ENCODE measurements at regions not wholly inside any gene's neighbourhood (a gene's known extent, or its start where the extent isn't known, plus 50 kb on each side); places are given as distances from the start of the nearest gene placed in this dataset.
"Not testable (repeated sequence)": the region's sequence is repeated elsewhere in the genome, so short reads cannot be mapped to it uniquely, and the experiment has no call there.

DNA sequence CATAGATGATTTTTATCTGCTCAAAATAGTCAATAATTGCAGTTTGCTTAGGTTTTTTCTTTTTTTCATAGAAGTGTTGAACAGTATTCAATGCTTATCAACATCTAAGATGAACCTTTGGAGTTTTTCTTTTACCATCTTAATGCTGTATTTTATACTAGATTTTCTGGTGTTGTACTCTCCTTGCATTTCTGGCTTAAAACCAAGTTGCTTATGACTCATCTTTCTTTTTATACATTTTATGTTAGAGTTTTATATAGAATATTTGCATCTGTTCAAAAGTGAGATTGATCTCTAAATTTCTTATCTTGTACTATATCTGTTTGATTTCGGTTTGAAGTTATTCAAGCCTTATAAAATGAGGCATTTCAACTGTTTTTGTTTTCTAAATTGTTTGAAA is 232.5 kb downstream of the RFPL4B start:
- no peak for DNase-seq (ENCODE audit: low spot score)

DNA sequence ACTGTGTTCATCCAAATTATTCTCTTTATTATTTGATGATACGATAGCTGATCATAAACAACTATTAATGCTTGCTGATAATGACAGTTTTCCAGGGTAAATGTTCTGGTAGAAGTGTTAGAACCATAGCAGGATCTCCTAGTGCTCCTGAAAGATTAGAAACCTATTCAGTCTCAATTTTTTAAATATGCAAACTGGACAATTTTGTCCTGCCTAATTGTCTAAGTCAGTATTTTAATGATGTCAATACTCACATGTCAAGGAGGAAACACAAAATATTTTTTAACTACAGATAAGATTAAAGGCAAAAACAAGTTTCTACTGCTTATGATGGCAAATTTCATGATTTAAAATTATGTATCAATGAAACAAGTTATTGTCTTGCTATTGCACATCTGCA is 233.9 kb downstream of the RFPL4B start:
- DNase-seq (ENCODE audit: low spot score), result no peak

DNA sequence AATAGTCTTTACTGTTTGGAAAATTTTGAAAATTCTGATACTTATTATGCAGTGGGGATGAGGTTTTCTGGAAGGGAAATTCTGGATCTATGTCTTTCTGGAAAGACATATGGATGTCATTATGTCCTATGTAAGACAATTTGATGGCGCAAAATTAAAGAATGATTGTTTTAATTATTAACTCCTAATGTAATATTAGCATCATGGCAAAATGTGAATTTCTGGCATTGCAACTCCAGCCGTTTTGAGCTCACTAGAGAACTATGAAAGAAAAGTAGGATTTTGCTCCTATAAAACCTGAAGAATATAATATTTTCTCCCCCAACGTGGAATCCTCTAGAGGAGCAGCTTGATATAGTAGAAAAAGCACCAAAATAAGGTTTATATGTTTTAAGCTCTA is 243.2 kb downstream of the RFPL4B start:
- DNase-seq (ENCODE audit: low spot score), result no peak

DNA sequence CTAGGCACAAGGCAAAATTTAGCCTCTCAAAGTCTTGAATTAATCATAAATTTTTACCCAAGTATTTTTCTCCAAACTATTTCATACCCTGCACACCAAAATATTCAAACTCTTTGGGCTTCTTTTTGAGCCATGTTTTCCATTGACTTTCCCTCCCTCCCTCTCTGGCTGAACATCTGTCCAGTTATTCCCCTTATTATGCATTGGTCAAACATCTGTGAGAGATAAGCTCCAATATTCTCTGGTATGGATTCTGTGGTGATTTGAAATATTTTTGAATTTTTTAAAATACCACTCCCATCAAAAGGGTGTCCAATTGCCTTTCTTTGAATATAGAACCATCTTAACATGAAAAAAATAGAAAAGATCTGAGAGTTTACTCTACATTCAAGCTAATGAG is 244.2 kb downstream of the RFPL4B start:
- no peak for DNase-seq (ENCODE audit: low spot score)

DNA sequence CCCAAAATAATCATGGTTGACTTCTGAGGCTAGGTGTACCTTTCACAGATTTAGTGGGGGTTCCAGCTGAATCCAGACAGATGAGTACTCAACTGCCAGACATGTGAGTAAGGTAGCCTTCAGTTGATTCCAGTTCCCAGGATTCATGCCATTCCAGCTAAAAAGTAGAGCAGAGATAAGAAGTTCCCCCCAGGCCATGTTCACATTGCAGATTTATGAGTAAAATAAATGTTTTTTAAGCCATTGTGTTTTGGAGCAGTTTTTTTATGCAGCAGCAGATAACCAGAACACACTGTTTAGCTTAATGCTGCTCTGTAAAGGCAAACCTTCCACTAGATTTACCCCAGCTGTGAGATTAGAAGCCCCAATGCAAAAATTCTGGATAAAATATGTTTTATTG is 245.0 kb downstream of the RFPL4B start:
- DNase-seq (ENCODE audit: low spot score), result no peak

DNA sequence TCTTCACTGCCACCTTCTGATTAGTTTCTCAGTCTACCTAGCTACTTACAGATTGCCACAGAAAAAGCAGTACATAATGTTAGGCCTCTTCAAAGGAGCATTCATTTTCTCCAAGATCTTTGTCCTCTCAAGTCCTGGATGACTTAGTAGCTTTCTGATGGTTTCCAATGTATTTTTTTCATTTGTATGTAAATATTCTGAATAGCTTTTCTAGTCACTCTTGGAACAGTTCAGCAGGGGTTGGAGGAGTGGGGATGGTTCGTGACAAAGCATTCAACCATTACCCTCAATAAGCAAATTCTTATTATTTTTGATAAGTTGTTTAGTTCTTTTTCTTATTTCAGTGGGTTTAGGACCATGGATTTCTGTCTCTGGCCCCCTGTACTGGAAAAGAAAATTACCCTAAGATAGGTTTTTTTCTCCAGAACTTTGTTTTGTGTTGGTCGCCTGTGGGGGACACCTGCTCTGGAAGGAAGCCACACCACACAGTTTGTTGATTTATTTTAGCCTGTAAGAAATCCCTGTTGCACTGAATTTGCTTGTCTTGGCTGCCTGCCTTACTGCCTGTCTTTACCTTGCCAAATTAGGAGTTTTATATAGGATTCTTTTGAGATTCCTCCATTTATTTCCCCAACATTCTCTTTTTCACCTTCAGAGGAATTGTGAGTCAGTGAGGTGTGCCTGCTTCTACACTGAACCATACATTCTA is 247.9 kb downstream of the RFPL4B start:
- no peak for DNase-seq (ENCODE audit: low spot score)

DNA sequence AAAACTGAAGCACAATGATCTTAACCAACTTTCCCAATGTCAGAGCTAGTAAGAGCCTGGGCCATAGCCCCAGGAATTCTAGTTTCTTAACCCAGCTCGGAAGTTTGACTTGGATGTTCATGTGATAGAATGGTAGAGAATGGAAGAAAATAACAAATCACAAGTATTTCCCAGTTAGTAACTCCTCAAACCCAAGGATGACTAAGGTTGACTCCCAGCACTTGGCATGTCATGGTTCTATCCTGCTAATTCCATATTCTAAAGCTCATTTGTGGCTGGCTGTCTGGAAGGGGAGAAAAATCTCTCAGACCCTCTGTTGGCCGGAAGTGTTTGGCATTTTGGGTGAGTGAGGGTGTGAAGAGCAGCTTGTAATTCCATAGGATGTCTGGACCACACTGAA is 248.7 kb downstream of the RFPL4B start:
- DNase-seq (ENCODE audit: low spot score), result no peak

DNA sequence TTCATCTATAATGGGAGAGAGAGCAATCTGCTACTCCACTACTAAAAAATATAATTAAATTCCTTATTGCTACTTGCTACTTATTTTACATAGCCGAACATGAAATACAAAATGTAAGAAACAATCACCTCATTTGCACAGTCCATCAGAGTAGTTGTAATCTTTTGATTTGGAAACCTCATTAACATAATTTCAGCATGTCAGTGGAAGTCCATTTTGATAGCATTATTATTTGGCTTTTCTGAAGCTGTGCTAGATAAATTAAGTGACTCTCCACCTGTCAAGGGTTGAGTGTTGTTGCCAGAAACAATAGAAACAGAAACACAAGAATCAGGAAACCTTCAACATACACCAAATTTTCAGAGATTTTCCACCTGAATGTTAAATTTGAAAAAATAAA is 250.0 kb downstream of the RFPL4B start:
- no peak for DNase-seq (ENCODE audit: low spot score)

DNA sequence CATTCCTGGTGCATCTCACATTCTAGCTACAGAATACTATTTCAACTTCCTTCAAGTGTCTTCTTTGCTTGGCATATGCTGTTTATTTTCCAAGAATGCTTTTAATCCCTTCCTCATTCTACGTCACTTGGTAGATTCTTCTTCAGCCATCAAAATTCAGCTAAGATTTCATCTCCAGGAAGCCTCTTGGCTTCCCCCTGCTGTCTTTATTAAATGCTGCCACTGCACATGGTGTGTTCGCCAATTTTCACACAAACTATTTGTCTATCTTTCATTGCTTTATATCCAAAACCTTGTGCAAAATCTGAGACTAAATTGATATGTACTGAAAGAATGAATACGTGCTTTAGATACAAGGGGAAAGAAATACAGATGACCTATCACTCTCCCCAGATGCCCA is 253.0 kb downstream of the RFPL4B start:
- no peak for DNase-seq (ENCODE audit: low spot score)

DNA sequence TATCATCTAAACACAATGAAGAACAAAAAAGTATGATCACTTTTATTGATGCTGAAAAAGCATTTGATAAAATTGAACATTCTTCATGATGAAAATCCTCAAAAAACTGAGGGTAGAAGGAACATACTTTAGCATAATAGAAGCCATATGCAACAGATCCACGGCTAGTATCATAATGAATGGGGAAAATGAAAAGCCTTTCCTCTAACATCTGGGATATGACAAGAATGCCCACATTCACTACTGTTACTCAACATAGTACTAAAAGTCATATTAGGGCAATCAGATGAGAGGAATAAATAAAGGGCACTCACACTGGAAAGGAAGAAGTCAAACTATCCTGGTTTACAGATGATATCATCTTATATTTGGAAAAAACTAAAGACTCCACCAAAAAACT is 256.6 kb downstream of the RFPL4B start:
- no peak for DNase-seq (ENCODE audit: low spot score)

DNA sequence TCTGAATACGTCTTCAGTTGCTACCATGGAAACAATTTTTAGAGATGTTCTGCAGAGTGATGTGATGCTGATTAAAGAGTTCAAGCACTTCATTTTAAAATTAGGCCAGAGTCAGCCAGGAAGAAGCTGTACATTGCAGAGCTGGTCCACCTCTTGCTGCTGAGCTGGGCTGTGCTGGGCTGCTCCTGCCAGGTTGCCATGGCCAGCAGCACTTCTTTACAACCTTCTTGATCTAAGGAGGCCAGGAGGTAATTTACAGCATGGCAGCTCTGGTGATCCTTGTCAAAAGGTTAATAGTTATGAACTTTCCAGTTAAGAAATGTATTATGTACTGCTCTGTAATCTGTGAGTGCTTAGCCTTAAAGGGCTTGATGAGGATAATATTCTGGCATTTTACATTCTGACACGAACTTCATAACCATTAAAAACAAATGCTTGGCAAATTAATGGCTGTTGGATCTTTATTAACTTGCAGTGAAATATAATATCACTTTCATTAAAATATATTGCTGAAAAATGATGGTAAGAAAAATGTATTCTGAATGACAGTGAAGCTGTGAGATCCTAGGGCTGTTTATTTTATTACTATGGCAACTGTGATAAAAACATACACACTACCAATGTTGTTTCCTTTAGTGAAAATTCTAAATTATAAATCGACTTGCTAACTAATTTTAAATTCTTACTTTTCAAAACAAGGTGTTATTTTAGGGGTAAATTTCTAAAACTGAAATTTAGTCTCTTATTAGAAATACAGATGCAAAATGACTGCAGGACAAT is 259.7 kb downstream of the RFPL4B start:
- no peak for DNase-seq (ENCODE audit: low spot score)

DNA sequence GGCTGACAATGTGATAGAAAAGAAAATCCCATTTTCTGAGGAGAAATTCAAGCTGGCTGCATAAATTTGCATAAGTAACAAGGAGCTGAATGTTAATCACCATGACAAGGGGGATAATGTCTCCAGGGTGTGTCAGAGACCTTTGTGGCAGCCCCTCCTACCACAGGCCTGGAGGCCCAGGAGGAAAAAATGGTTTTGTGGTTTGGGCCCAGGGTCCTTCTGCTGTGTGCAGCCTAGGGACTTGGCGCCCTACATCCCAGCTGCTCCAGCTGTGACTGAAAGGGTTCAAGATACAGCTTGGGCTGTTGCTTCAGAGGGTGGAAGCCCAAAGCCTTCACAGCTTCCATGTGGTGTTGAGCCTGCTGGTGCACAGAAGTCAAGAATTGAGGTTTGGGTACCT is 261.8 kb downstream of the RFPL4B start:
- DNase-seq (ENCODE audit: low spot score), result not testable (repeated sequence)

DNA sequence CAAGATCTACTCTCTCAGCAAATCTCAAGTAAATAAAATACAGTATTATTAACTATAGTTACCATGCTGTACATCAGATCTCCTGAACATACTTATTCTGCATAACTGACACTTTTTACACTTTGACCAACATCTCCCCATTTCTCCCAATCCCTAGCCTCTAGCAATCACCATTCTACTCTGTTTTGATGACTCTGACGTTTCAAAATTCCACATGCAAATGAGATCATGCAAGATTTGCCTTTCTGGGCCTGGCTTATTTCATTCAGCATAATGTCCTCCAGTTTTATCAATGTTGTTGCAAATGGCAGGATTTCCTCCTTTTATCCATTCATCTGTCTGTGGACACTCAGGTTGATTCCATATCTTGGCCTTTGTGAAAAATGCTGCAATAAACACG is 266.3 kb downstream of the RFPL4B start:
- no peak for DNase-seq (ENCODE audit: low spot score)

DNA sequence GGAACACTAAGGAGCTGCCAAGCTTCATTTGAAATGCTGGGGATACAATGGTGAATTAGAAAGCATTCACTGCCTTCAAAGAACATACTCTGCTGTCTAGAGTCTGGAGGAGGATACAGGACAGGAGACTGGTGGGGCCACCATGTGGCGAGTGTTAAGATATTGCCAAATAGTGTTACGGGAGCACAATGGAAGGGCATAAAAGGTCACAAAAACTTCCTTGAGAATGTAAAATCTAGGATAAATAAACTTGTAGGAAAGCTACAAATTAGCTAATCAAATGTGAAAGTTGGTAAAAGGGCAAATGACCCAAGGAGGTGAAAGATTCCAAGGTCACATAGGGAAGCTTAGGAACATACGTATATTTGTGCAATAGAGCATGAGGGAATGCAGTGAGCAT is 271.7 kb downstream of the RFPL4B start:
- DNase-seq (ENCODE audit: low spot score), result no peak

DNA sequence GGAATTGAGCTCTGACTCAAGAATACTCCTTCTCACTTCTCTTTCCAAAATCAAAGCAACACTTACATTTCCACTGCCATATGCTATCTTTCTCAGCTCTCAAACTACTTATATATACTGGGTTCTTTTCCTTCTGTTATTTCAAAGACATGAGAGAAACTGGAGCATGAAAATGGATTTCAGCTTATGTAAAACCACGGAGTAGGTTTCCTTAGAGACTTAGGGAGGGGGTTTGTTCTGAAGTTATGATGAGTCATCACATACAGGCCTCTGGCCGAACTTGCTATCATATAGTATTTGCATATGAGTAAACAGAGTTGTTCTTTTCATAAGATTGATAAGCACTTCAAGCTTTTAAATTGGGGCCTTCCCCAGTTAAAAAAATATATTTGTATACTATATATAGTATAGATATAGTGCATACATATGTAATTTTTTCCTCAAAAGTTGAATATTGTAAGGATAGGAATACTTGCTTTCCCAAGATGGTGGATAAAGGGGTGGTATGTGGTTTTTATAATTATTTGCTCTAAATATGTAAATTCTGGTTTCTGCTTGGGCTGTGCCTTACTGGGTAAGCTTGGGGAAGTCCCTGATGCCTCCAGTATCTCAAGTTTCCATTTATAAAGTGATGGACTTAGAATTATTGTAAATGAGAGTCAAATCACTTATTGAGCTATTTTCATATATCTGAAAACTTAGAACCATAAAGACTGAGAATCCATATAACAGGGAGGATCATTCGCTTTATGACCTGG is 273.9 kb downstream of the RFPL4B start:
- DNase-seq (ENCODE audit: low spot score), result no peak

DNA sequence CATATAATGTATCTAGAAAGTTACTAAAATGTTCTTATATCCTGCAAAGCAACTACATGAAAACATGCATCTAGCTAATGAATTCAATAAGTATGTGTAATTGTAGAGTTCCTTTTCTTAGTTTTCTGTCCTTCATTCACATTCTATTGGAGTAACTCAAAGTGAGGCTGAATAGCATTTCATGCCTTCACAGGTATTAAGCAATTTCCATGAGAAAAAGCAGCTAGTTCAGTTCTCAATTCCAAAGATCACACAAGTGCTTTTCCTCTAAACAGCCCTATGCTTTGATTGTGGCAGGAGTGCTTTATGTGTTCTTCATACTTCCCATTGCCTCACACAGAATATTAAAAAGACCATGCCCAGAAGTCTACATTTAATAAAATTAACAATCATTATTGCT is 274.9 kb downstream of the RFPL4B start:
- DNase-seq (ENCODE audit: low spot score), result no peak

DNA sequence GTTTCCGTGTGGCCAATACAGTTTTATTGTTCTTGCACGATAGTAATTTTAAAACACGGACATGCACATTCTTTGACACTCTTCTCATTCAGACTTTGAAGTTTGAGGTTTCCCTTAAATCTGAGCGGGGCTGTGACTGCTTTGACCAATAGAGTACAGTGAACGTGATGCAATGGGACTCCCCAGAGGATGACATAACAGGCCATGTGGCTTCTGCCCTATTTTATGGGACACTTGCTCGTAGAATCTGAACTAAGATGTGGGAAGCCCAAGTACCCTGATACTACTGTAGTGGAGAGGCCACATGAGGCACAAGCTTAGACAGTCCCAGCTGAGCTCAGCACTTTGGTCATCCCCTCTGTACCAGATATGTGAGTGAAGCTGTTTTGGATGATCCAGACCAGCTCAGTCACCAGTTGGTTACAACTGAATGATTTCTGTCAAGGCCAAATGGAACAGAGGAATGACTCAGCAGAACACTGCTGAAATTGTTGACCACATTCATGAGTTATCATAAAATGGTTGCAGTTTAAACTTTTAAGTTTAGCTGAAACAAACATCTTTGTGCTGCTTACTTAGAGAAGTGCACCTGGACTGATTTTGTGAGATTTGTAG is 279.4 kb downstream of the RFPL4B start:
- DNase-seq (ENCODE audit: low spot score), result no peak

DNA sequence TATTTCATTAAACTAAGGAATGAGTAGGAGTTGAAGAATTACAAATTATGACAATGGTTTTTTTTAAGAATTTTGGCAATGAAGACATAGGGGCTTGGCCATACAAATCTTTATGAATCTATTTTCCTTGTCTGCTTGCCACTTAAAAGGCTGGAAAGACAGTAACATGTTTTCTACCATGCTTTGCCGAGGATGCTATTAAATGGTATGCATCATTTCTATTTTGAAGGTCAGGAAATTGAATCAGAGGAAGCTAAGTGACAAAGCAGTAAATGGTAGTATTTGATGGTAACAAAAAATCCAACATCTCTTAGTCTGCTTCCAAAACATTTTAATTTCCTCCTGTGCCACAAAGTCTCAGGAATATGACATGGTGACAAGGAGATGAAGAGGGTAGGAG is 287.2 kb downstream of the RFPL4B start:
- DNase-seq (ENCODE audit: low spot score), result no peak

DNA sequence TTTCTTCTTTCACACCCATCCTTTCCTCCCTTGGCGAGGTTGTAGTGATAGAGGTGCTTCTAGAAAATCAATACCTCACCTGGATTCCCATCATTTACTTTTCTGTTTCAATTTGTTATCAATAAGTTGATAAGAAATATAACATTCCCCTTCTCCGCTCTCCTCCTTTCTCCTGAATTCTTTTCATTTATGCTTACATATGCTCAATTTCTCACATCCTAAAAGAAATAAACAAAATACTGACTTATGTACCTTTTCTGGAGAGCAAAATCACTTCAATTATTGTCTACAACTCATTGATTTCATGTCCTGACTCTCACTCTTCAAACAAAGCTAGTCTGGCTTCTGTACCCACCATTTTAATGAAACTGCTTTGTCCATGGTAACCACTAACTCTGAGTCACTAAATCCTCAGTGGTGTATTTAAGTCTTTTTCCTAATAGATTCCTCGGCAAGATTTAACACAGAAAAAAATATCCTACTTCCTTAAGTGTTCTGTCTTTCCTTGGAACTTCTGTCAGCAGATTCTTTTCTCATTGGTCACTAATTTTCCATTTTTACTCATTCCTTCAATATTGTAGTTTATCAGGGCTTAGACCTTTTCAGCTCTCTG is 289.6 kb downstream of the RFPL4B start:
- no peak for DNase-seq (ENCODE audit: low spot score)

DNA sequence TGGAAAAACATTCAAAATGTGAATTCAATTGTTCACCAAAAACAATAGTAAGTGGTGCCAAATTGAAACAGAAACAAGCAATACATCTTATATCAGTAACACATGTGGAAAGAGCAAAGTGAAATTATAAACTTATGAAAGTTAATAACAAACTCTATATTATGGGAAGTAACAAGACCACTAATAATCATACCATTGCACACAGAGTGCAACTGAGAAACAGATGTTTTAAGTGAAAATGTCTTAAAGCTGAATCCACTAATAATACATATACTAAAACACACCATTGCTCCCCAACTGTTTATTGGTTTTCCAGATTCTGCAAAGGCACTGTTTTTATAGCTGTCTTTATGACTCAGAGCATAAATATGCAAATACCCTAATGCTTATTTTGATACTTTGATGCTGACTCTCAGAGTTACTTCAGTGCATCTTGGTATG is 292.3 kb downstream of the RFPL4B start:
- DNase-seq (ENCODE audit: low spot score), result no peak

DNA sequence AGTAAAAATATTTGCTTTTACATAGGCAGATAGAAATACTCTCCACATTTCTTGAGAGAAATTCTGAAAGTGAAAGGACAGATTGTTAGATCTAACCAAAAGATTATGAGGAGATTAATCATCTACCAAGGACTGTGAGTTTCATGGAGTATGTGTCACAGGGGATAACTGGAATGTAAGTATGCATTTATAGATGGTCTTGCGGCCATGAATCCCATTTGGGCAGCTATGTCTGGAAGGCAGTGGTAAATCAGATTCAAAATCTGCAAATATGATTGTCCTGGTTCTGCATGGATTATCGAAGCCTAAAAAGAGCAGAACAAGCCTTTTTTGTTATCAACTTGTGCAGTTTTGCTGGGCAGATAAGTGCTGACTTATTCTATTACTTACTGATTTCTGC is 293.8 kb downstream of the RFPL4B start:
- DNase-seq (ENCODE audit: low spot score), result no peak

DNA sequence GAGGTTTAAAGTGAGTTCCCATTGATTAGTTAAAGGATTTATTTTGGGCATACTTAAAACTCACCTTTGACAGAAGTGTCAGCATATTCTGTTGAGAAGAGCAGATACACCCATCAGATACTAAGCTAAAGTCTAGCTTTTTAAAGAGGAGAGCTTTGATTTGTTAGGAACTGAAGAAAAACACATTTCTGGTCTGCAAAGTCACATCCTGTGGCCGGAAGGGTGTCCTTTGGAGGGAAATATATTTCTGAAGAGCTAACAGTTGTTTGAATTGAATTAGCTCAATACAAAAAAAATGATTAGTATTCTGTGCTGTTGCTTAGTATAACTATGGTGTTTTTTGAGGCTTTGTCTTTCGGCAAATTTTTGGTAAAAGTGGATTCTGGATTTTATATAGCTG is 302.7 kb downstream of the RFPL4B start:
- DNase-seq (ENCODE audit: low spot score), result no peak

Data from activated CD4-positive, alpha-beta T cell treated with anti-CD3 and anti-CD28 coated beads, Interleukin-2, Interleukin-4, amounts not matched to agents 100 ng/mL and 50 ng/mL, durations not matched to agents 16 hours and 8 hours (primary cell).